SU-DHL-6 (cell line): ENCODE measurements at regions not wholly inside any gene's neighbourhood (a gene's known extent, or its start where the extent isn't known, plus 50 kb on each side); places are given as distances from the start of the nearest gene placed in this dataset.

Experiments
- H2AFZ ChIP-seq: fragments of 200-600 bp; sonication (generic); 2 replicates; pipeline ENCODE4 v1.6.1; 2014; ENCODE audit warnings: low read depth, mild to moderate bottlenecking, moderate library complexity, mixed read lengths, antibody characterized with exemption, low read length; ENCODE audit not compliant: severe bottlenecking
- H3F3A ChIP-seq: fragments of 200-600 bp; shearing (Covaris generic); 2 replicates; pipeline ENCODE4 v1.6.0; 2016; ENCODE audit warnings: antibody characterized with exemption, mild to moderate bottlenecking; ENCODE audit not compliant: insufficient read depth
- H3K27ac ChIP-seq: fragments of 200-600 bp; sonication (generic); 2 replicates; pipeline ENCODE4 v1.5.1; 2016; ENCODE audit warnings: low read depth, mild to moderate bottlenecking, low read length, moderate library complexity, mixed read lengths
- H3K27me3 ChIP-seq: fragments of 200-600 bp; sonication (generic), shearing (Covaris generic); 2 replicates; pipeline ENCODE4 v1.6.0; 2014; ENCODE audit warnings: mild to moderate bottlenecking, low read length
- H3K36me3 ChIP-seq: fragments of 200-600 bp; sonication (generic); 2 replicates; pipeline ENCODE4 v1.6.1; 2014; ENCODE audit warnings: mild to moderate bottlenecking, low read length, mixed read lengths
- H3K4me2 ChIP-seq: fragments of 300-600, 200-600 bp; shearing (Covaris generic), sonication (generic); 2 replicates; pipeline ENCODE4 v1.6.0; 2014; ENCODE audit warnings: low read length, low read depth, mild to moderate bottlenecking; ENCODE audit not compliant: poor library complexity, severe bottlenecking
- H3K4me3 ChIP-seq: fragments of 200-600 bp; sonication (generic); 2 replicates; pipeline ENCODE4 v1.5.1; 2014; ENCODE audit warnings: antibody characterized with exemption, low read length, mild to moderate bottlenecking, mixed read lengths; ENCODE audit not compliant: insufficient read depth, poor library complexity, severe bottlenecking
- H3K79me2 ChIP-seq: fragments of 200-600 bp; sonication (generic); 2 replicates; pipeline ENCODE4 v1.6.1; 2014; ENCODE audit warnings: mild to moderate bottlenecking, low read length, moderate library complexity; ENCODE audit not compliant: insufficient read depth
- H3K9ac ChIP-seq: fragments of 200-600 bp; sonication (generic); 2 replicates; pipeline ENCODE4 v1.7.0; 2014; ENCODE audit warnings: mild to moderate bottlenecking, low read length
- H3K9me2 ChIP-seq: fragments of 200-600 bp; sonication (generic); replicated peaks from 2 replicates; pipeline ENCODE4 v1.6.1; 2014; ENCODE audit warnings: low read length; ENCODE audit not compliant: insufficient read depth
- H3K9me3 ChIP-seq: fragments of 200-600 bp; sonication (generic); 2 replicates; pipeline ENCODE4 v1.6.1; 2014; ENCODE audit warnings: low read length, mixed read lengths; ENCODE audit not compliant: insufficient read depth
- H4K20me1 ChIP-seq: fragments of 200-600 bp; sonication (generic); 2 replicates; pipeline ENCODE4 v1.6.1; 2014; ENCODE audit warnings: low read depth, mild to moderate bottlenecking, antibody characterized with exemption, low read length, moderate library complexity, mixed read lengths
- EZH2phosphoT487 ChIP-seq: fragments of 200-600 bp; sonication (generic), shearing (Covaris generic); conservative IDR thresholded peaks from 2 replicates; pipeline ENCODE4 v1.6.1; 2018; ENCODE audit warnings: mild to moderate bottlenecking, antibody characterized with exemption, low read length, moderate library complexity, mixed read lengths
- TF ChIP-seq, protein P1 (sequence below): fragments of 200-600 bp; sonication (generic); IDR thresholded peaks from one replicate; pipeline ENCODE4 v1.5.1; 2017; ENCODE audit warnings: antibody characterized with exemption, mild to moderate bottlenecking, low read length, moderate library complexity; ENCODE audit not compliant: insufficient read depth, poor library complexity, severe bottlenecking

DNA sequence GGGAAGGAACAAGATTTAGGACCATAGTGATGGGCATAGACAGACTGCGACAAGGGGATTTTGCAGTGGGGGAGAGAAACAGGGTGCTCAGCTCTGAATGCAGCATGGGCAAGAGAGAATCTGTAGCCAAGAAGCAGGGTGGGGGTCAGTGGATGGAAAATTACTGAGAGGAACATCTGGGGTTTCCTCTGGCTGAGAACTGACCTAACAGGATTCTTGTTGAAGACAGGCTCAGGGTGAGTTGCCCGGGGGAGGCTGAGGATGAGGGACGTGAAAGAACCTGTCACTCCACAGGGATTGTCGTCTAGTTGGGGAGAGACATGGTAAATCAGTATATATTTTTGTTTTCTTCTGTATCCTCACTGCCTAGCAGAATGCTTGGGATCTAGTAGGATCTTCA, 118.7 kb upstream of the PEG3 start:
- Histone ChIP-seq H3K4me3 (no peak overlapping the region), H3K9me3 (no peaks in the 10 kb centered on the region), H4K20me1 (no peaks in the 10 kb centered on the region)

DNA sequence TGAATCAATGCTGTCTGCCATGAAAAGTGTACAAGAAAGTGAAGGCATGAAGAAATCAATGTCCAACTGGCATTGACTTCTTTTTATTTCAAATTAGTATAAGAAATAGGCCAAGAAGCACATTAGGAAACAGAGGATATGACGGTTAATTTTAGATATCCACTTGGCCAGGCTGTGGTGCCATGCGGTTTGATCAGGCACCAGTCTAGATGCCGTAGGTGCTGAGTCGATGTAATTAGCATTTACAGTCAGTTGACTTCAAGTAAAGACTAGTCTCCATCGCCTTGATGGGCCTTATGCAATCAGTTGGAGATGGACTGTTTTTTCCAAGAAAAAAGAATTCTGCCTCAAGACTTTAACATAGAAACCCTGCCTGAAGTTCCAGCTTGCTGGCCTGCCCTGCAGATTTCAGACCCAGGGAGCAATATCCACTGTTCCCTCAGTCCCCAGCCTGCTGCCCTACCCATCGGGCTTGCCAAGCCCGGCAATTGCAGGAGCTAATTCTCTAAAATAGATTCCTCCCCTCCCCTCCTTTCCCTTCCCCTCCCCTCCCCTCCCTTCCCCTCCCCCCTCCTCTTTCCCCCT, 120.5 kb upstream of the PEG3 start:
- Histone ChIP-seq H3F3A (no peaks in the 10 kb centered on the region), H3K79me2 (no peaks in the 10 kb centered on the region), H3K4me2 (no peak overlapping the region), H4K20me1 (no peaks in the 10 kb centered on the region), H3K27ac (no peak overlapping the region), H3K4me3 (no peak overlapping the region), H3K36me3 (no peaks in the 10 kb centered on the region), H3K9me3 (no peaks in the 10 kb centered on the region), H2AFZ (no peak overlapping the region), H3K27me3 (no peaks in the 10 kb centered on the region), H3K9me2 (no peaks in the 10 kb centered on the region), H3K9ac (no peak overlapping the region)
- TF ChIP-seq, protein P1, sequence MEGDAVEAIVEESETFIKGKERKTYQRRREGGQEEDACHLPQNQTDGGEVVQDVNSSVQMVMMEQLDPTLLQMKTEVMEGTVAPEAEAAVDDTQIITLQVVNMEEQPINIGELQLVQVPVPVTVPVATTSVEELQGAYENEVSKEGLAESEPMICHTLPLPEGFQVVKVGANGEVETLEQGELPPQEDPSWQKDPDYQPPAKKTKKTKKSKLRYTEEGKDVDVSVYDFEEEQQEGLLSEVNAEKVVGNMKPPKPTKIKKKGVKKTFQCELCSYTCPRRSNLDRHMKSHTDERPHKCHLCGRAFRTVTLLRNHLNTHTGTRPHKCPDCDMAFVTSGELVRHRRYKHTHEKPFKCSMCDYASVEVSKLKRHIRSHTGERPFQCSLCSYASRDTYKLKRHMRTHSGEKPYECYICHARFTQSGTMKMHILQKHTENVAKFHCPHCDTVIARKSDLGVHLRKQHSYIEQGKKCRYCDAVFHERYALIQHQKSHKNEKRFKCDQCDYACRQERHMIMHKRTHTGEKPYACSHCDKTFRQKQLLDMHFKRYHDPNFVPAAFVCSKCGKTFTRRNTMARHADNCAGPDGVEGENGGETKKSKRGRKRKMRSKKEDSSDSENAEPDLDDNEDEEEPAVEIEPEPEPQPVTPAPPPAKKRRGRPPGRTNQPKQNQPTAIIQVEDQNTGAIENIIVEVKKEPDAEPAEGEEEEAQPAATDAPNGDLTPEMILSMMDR = no peak
- TF ChIP-seq EZH2phosphoT487 = no peak

More for the DNA sequence above, 118.7 kb upstream of the PEG3 start:
- Histone ChIP-seq H3K27ac (no peak overlapping the region), H3K4me2 (no peak overlapping the region), H3K36me3 (no peaks in the 10 kb centered on the region), H3K79me2 (no peaks in the 10 kb centered on the region), H2AFZ (no peak overlapping the region), H3K27me3 (no peaks in the 10 kb centered on the region), H3K9ac (no peak overlapping the region), H3F3A (no peaks in the 10 kb centered on the region), H3K9me2 (no peaks in the 10 kb centered on the region)
- TF ChIP-seq, protein P1 = no peak
- no peak for TF ChIP-seq EZH2phosphoT487

DNA sequence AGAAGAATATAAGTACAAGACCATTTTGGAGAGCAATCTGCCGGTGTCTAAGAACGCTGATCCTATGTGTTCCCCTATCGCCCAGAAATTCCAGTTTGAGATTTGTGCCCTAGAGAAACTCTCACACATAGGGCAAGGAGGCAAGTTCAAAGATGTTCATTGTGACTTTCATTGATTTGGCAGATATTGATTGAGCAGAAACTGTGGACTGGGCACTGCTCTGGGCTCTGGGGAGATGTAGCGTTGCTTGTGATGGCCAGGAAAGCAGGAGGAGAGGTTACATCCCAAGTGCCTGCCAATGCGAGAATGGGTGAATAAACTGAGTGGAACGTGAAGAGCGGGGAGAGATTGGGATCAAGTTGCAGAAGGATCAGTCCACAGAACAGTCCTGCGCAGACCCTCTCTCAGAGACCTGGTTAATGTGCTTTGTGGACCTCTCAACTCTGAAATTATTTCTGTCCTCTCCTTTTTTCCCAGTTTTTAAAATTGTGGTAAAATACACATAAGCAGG, 123.9 kb upstream of the PEG3 start:
- no peaks in the 10 kb centered on the region for H3F3A ChIP-seq
- TF ChIP-seq EZH2phosphoT487 = no peak
- TF ChIP-seq, protein P1 = no peak
- H3K4me3 ChIP-seq = no peak overlapping the region
- H3K9me3 ChIP-seq = no peaks in the 10 kb centered on the region
- no peaks in the 10 kb centered on the region for H3K9me2 ChIP-seq
- H3K36me3 ChIP-seq = no peaks in the 10 kb centered on the region
- H2AFZ ChIP-seq = no peak overlapping the region
- H3K79me2 ChIP-seq = no peaks in the 10 kb centered on the region
- no peak overlapping the region for H3K9ac ChIP-seq
- H3K27ac ChIP-seq = no peak overlapping the region
- H4K20me1 ChIP-seq = no peaks in the 10 kb centered on the region
- H3K4me2 ChIP-seq = no peak overlapping the region
- H3K27me3 ChIP-seq = no peaks in the 10 kb centered on the region
